ENCODE measurements at regions not wholly inside any gene's neighbourhood (a gene's known extent, or its start where the extent isn't known, plus 50 kb on each side); places are given as distances from the start of the nearest gene placed in this dataset.

DNA sequence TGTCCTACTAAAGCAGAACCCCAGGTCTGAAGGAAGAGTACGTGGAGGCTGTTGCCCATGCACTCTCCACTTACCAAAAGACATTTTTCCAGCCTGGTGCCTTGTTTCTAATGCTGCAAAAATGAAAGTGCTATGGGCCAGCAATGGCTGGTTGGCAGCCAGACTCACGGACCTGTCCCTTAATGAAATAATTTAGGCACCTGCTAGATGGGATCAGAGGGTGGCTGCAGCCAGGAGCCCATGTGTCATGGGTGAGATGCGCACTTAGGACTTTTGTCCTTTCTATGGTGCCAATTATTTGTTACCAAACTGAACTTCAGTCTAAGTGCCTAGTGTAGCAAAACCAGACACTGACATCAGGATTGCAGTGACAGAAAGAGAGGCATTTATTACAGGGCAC lies 276.3 kb downstream of the YTHDC2 start:
- no peaks in the 10 kb centered on the region for H3K27me3 ChIP-seq (ENCODE audit: low read depth, low read length)
- no peak for TF ChIP-seq EZH2phosphoT487 (IDR thresholded peaks at IDR 0.05; ENCODE audit: low read depth)
- TF ChIP-seq, protein P1, sequence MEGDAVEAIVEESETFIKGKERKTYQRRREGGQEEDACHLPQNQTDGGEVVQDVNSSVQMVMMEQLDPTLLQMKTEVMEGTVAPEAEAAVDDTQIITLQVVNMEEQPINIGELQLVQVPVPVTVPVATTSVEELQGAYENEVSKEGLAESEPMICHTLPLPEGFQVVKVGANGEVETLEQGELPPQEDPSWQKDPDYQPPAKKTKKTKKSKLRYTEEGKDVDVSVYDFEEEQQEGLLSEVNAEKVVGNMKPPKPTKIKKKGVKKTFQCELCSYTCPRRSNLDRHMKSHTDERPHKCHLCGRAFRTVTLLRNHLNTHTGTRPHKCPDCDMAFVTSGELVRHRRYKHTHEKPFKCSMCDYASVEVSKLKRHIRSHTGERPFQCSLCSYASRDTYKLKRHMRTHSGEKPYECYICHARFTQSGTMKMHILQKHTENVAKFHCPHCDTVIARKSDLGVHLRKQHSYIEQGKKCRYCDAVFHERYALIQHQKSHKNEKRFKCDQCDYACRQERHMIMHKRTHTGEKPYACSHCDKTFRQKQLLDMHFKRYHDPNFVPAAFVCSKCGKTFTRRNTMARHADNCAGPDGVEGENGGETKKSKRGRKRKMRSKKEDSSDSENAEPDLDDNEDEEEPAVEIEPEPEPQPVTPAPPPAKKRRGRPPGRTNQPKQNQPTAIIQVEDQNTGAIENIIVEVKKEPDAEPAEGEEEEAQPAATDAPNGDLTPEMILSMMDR (IDR thresholded peaks at IDR 0.05; ENCODE audit: low read depth, low read length) = no peak
- no peaks in the 10 kb centered on the region for H3K36me3 ChIP-seq (replicated peaks; ENCODE audit: low read depth, low read length)
- H3K4me1 ChIP-seq (ENCODE audit: low read length) = no peaks in the 10 kb centered on the region
- no peak overlapping the region for H3K4me3 ChIP-seq (ENCODE audit: low read length)
- H3K79me2 ChIP-seq (ENCODE audit: low read length) = no peaks in the 10 kb centered on the region
- H3K4me2 ChIP-seq (ENCODE audit: low read length) = no peak overlapping the region
- H4K20me1 ChIP-seq (ENCODE audit: insufficient read depth, low read length) = no peaks in the 10 kb centered on the region
- no peak overlapping the region for H2AFZ ChIP-seq (ENCODE audit: low read depth, low read length)
- no peak overlapping the region for H3K27ac ChIP-seq (ENCODE audit: low read length)
- H3K9ac ChIP-seq (ENCODE audit: low read length) = no peak overlapping the region
- H3K9me3 ChIP-seq (ENCODE audit: insufficient read depth, low read length) = no peaks in the 10 kb centered on the region

DNA sequence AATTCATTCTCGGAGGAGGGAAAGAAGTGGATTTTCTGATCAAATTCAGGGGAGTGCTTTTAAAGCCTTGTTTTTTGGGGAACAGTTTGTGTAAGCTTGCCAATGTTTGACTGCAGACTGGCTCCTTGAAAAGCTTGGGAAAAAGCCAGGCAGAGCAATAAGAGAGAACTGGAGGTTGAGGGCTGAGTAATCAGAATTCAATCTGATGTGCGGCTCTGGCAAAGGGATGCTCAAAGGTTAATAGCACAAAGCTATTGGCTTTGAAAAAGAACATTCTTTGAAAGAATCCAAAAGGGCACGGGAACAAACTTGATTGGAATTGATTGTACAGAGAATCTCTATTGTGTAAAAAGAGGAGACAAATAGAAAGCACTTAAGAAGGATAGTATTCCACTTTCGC lies 279.3 kb downstream of the YTHDC2 start:
- H4K20me1 ChIP-seq (ENCODE audit: insufficient read depth, low read length) = no peaks in the 10 kb centered on the region
- no peak overlapping the region for H3K4me3 ChIP-seq (ENCODE audit: low read length)
- no peaks in the 10 kb centered on the region for H3K4me1 ChIP-seq (ENCODE audit: low read length)
- H3K36me3 ChIP-seq (replicated peaks; ENCODE audit: low read depth, low read length) = no peaks in the 10 kb centered on the region
- H2AFZ ChIP-seq (ENCODE audit: low read depth, low read length) = no peak overlapping the region
- no peaks in the 10 kb centered on the region for H3K27me3 ChIP-seq (ENCODE audit: low read depth, low read length)
- no peak overlapping the region for H3K9ac ChIP-seq (ENCODE audit: low read length)
- H3K27ac ChIP-seq (ENCODE audit: low read length) = no peak overlapping the region
- TF ChIP-seq, protein P1 (IDR thresholded peaks at IDR 0.05; ENCODE audit: low read depth, low read length) = no peak
- TF ChIP-seq EZH2phosphoT487 (IDR thresholded peaks at IDR 0.05; ENCODE audit: low read depth) = no peak
- H3K79me2 ChIP-seq (ENCODE audit: low read length) = no peaks in the 10 kb centered on the region
- H3K4me2 ChIP-seq (ENCODE audit: low read length) = no peak overlapping the region
- no peaks in the 10 kb centered on the region for H3K9me3 ChIP-seq (ENCODE audit: insufficient read depth, low read length)

DNA sequence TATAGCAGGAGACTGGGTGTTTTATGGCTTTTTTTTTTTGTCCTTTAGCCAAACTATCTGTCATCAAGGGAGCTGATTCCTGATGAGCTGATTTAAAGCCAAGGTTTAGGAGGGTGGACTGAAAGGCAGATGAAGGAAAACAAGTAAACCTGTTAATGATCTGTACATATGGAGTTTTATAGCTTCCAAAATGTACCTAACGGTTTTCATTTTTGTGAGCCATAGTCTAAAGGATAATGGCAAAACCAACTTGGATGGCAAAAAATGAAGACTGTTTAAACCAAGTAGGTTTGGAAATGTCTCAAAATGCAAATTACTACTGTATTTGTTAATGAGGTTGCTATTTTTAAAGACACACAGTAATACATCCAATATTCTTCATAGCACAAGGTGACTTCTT lies 281.5 kb downstream of the YTHDC2 start:
- TF ChIP-seq, protein P1 (IDR thresholded peaks at IDR 0.05; ENCODE audit: low read depth, low read length) = no peak
- no peak for TF ChIP-seq EZH2phosphoT487 (IDR thresholded peaks at IDR 0.05; ENCODE audit: low read depth)
- H3K79me2 ChIP-seq (ENCODE audit: low read length) = no peaks in the 10 kb centered on the region

DNA sequence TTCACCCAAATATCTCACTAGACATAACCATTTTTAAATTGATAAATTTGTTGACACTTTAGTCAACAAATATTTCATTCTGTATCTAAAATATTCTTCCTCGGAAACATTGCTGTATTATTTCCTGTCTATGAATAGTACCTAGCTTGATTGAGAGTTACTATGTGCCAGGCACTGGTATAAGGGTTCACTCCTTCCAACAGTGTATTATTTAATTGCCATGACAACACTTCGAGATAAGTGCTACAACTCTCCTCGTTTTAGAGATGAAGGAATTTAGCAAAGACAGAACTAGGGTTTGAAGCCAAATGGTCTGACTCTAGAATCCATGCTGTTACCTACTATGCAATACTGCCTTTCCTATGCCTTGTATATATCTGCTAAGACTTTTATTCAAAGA lies 287.2 kb downstream of the YTHDC2 start:
- no peaks in the 10 kb centered on the region for H4K20me1 ChIP-seq (ENCODE audit: insufficient read depth, low read length)
- H3K36me3 ChIP-seq (replicated peaks; ENCODE audit: low read depth, low read length) = no peaks in the 10 kb centered on the region
- no peaks in the 10 kb centered on the region for H3K79me2 ChIP-seq (ENCODE audit: low read length)
- no peak overlapping the region for H3K4me2 ChIP-seq (ENCODE audit: low read length)
- TF ChIP-seq, protein P1 (IDR thresholded peaks at IDR 0.05; ENCODE audit: low read depth, low read length) = no peak
- no peak for TF ChIP-seq EZH2phosphoT487 (IDR thresholded peaks at IDR 0.05; ENCODE audit: low read depth)
- H3K27ac ChIP-seq (ENCODE audit: low read length) = no peak overlapping the region
- no peak overlapping the region for H3K9ac ChIP-seq (ENCODE audit: low read length)
- no peaks in the 10 kb centered on the region for H3K9me3 ChIP-seq (ENCODE audit: insufficient read depth, low read length)
- no peak overlapping the region for H3K4me3 ChIP-seq (ENCODE audit: low read length)
- no peaks in the 10 kb centered on the region for H3K4me1 ChIP-seq (ENCODE audit: low read length)
- H2AFZ ChIP-seq (ENCODE audit: low read depth, low read length) = no peak overlapping the region
- no peaks in the 10 kb centered on the region for H3K27me3 ChIP-seq (ENCODE audit: low read depth, low read length)

More for the DNA sequence above, 281.5 kb downstream of the YTHDC2 start:
- Histone ChIP-seq H2AFZ (ENCODE audit: low read depth, low read length) (no peak overlapping the region), H3K4me2 (ENCODE audit: low read length) (no peak overlapping the region), H3K4me3 (ENCODE audit: low read length) (no peak overlapping the region), H3K27me3 (ENCODE audit: low read depth, low read length) (no peaks in the 10 kb centered on the region), H3K36me3 (replicated peaks; ENCODE audit: low read depth, low read length) (no peaks in the 10 kb centered on the region), H4K20me1 (ENCODE audit: insufficient read depth, low read length) (no peaks in the 10 kb centered on the region), H3K9me3 (ENCODE audit: insufficient read depth, low read length) (no peaks in the 10 kb centered on the region), H3K27ac (ENCODE audit: low read length) (no peak overlapping the region), H3K4me1 (ENCODE audit: low read length) (no peaks in the 10 kb centered on the region), H3K9ac (ENCODE audit: low read length) (no peak overlapping the region)
